Testis (tissue), 2 donors: ENCODE measurements at regions not wholly inside any gene's neighbourhood (a gene's known extent, or its start where the extent isn't known, plus 50 kb on each side); places are given as distances from the start of the nearest gene placed in this dataset.

ENCODE experiments used
- DNase-seq: peaks from one replicate; pipeline ENCODE4 v3.0.0-alpha.2; 2019
- H3K27ac ChIP-seq, 2 donors: fragments of 200-600 bp; sonication (generic); one replicate each; pipeline ENCODE4 v1.5.1; 2019
- H3K27me3 ChIP-seq: fragments of 200-600 bp; sonication (generic); one replicate; pipeline ENCODE4 v1.5.1; 2019
- H3K36me3 ChIP-seq: fragments of 200-600 bp; sonication (generic); one replicate; pipeline ENCODE4 v1.5.1; 2017; ENCODE audit warnings: low read depth; ENCODE audit errors: missing control alignments
- H3K4me1 ChIP-seq: fragments of 200-600 bp; sonication (generic); one replicate; pipeline ENCODE4 v1.5.1; 2019
- H3K4me3 ChIP-seq, 2 donors: fragments of 200-600 bp; sonication (generic); one replicate each; pipeline ENCODE4 v1.5.1; 2017 to 2019
- H3K9me3 ChIP-seq: fragments of 200-600 bp; sonication (generic); one replicate; pipeline ENCODE4 v1.5.1; 2017
- POLR2A ChIP-seq: fragments of 450-650 bp; IDR thresholded peaks from one replicate; pipeline ENCODE4 v1.6.1; 2017; ENCODE audit warnings: antibody characterized with exemption, mild to moderate bottlenecking, moderate library complexity
- WGBS, 2 donors: methylation state at CpG; one replicate each; pipeline ENCODE4 v1.1.5; 2018; 5-methylcytosine and 5-hydroxymethylcytosine counted together
- intact Hi-C: fragments of 100-400 bp; cut with DNase I; formaldehyde crosslinking; loops from one replicate; pipeline ENCODE4 v1.15.1; 2023; ENCODE audit warnings: low total_unique reads
- TF ChIP-seq, protein P1 (sequence below), 3 experiments: fragments of 450-650 bp in 2 of 3; fragments of 200-600 bp in 1 of 3; sonication (generic) in 1 of 3; IDR thresholded peaks; one replicate each; pipeline ENCODE4 v1.5.1; 2016 to 2019; ENCODE audit warnings: antibody characterized with exemption in 3 of 3, mild to moderate bottlenecking in 2 of 3, moderate library complexity in 1 of 3

DNA sequence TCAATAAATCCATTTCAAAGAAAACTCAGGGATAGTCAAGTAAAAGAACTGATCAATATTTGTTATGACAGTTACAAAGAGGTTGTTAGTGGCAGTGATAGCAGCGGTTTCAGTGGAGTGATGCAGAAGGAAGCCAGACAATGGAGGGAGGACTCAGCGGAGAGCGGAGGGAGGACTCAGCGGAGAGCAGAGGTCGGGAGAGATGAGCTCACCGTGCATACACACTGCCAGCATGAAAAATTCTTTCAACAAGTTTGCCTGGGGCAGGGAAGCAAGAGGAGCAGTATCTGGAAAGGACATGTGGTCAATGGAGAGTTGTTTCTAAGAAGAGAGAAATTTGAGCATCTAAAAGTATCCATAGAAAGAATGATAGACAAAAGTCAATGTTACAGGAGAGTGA, 60.9 kb upstream of the BCL11A start:
- no peak for DNase-seq
- H3K4me1 ChIP-seq = no peaks in the 10 kb centered on the region
- H3K27ac ChIP-seq = no peak overlapping the region
- H3K9me3 ChIP-seq = no peaks in the 10 kb centered on the region
- no peak overlapping the region for H3K4me3 ChIP-seq
- WGBS, 2 donors = 80 to 81% methylated on average over 6 of the region's 6 CpGs
- intact Hi-C loops = no loop called here
- H3K27me3 ChIP-seq = no peaks in the 10 kb centered on the region
- H3K36me3 ChIP-seq = no peaks in the 10 kb centered on the region
- no peak for TF ChIP-seq POLR2A
- TF ChIP-seq, protein P1, sequence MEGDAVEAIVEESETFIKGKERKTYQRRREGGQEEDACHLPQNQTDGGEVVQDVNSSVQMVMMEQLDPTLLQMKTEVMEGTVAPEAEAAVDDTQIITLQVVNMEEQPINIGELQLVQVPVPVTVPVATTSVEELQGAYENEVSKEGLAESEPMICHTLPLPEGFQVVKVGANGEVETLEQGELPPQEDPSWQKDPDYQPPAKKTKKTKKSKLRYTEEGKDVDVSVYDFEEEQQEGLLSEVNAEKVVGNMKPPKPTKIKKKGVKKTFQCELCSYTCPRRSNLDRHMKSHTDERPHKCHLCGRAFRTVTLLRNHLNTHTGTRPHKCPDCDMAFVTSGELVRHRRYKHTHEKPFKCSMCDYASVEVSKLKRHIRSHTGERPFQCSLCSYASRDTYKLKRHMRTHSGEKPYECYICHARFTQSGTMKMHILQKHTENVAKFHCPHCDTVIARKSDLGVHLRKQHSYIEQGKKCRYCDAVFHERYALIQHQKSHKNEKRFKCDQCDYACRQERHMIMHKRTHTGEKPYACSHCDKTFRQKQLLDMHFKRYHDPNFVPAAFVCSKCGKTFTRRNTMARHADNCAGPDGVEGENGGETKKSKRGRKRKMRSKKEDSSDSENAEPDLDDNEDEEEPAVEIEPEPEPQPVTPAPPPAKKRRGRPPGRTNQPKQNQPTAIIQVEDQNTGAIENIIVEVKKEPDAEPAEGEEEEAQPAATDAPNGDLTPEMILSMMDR (IDR thresholded peaks at IDR 0.05) = no peak

GRCh38 chr2:60621688-60622429, 68.4 kb upstream of the BCL11A start:
- Histone ChIP-seq H3K4me3 (no peak overlapping the region), H3K36me3 (no peaks in the 10 kb centered on the region), H3K4me1 (no peaks in the 10 kb centered on the region), H3K9me3 (no peaks in the 10 kb centered on the region), H3K27ac (no peak overlapping the region), H3K27me3 (no peaks in the 10 kb centered on the region)
- DNase-seq = no peak
- intact Hi-C loops = no loop called here
- 88% methylated on average over 7 of the region's 7 CpGs for WGBS, 2 donors
- TF ChIP-seq, protein P1 (IDR thresholded peaks at IDR 0.05) = no peak
- no peak for TF ChIP-seq POLR2A

DNA sequence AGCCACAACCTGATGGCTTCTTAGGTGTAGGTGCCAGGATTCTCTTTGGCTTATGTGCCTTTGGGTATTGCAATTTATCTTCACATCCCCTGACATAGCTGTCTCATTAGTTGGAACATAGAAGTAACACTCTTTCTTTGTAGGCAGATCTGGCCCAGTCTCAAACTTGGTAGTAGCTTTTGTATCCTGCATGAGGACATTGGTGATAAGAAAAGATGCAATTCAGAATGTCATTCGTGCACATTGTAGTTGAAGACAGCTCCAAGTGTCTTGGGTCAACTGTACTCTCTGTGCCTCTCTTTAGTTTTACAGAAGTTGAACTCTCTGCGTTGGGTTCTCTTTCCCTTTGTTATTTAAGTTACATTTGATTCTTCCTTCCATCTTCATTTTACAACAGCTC, 69.6 kb upstream of the BCL11A start:
- H3K9me3 ChIP-seq = no peaks in the 10 kb centered on the region
- no peaks in the 10 kb centered on the region for H3K4me1 ChIP-seq
- no peaks in the 10 kb centered on the region for H3K36me3 ChIP-seq
- H3K4me3 ChIP-seq = no peak overlapping the region
- no peaks in the 10 kb centered on the region for H3K27me3 ChIP-seq
- intact Hi-C loops = no loop called here
- 49 to 53% methylated on average over 2 of the region's 2 CpGs for WGBS, 2 donors
- DNase-seq = no peak
- TF ChIP-seq, protein P1 (IDR thresholded peaks at IDR 0.05) = no peak
- no peak for TF ChIP-seq POLR2A
- H3K27ac ChIP-seq = no peak overlapping the region

DNA sequence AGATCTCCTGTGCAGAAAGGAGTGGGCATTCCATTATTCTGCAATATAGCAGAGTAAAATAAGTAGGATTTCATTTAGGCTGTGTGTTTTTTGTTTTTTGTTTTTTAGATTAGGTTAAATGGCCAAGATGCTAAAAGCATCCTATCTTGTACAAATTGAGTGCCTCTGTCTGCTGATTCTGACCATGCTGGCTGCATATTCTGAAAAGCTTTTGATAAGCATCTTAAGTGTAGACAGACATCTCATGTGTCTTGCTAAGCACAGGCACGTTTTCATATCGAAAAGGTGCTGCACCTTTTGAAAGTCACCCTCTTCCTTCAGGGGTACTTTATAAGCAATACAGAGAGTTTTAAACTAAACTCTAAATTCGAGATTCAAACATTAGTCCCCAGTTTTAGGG, 74.0 kb upstream of the BCL11A start:
- 69 to 78% methylated on average over 3 of the region's 3 CpGs for WGBS, 2 donors
- H3K9me3 ChIP-seq = no peaks in the 10 kb centered on the region

More for the DNA sequence above, 74.0 kb upstream of the BCL11A start:
- H3K27me3 ChIP-seq = no peaks in the 10 kb centered on the region
- intact Hi-C loops = no loop called here
- TF ChIP-seq, protein P1 (IDR thresholded peaks at IDR 0.05) = no peak
- no peak for TF ChIP-seq POLR2A
- H3K4me3 ChIP-seq = no peak overlapping the region
- no peak overlapping the region for H3K27ac ChIP-seq
- H3K36me3 ChIP-seq = no peaks in the 10 kb centered on the region
- no peak for DNase-seq
- H3K4me1 ChIP-seq = no peaks in the 10 kb centered on the region
